ENCODE measurements at regions not wholly inside any gene's neighbourhood (a gene's known extent, or its start where the extent isn't known, plus 50 kb on each side); places are given as distances from the start of the nearest gene placed in this dataset.
"Not testable (repeated sequence)": the region's sequence is repeated elsewhere in the genome, so short reads cannot be mapped to it uniquely, and the experiment has no call there.

DNA sequence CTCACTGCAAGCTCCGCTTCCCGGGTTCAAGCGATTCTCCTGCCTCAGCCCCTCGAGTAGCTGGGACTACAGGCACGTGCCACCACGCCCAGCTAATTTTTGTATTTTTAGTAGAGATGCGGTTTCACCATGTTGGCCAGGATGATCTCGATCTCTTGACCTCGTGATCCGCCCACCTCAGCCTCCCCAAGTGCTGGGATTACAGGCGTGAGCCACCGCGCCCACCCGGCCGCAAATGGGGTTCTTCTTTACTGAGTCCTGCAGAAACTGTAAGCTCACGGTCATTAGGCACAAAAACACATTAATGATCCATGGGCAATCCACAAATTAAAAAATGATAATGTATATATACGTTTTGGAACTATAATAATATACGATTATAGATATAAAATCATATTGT is 447.6 kb downstream of the DSC3 start:
- TF ChIP-seq, protein P1, sequence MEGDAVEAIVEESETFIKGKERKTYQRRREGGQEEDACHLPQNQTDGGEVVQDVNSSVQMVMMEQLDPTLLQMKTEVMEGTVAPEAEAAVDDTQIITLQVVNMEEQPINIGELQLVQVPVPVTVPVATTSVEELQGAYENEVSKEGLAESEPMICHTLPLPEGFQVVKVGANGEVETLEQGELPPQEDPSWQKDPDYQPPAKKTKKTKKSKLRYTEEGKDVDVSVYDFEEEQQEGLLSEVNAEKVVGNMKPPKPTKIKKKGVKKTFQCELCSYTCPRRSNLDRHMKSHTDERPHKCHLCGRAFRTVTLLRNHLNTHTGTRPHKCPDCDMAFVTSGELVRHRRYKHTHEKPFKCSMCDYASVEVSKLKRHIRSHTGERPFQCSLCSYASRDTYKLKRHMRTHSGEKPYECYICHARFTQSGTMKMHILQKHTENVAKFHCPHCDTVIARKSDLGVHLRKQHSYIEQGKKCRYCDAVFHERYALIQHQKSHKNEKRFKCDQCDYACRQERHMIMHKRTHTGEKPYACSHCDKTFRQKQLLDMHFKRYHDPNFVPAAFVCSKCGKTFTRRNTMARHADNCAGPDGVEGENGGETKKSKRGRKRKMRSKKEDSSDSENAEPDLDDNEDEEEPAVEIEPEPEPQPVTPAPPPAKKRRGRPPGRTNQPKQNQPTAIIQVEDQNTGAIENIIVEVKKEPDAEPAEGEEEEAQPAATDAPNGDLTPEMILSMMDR (IDR thresholded peaks at IDR 0.05): not testable (repeated sequence)
- TF ChIP-seq POLR2A (IDR thresholded peaks at IDR 0.05): not testable (repeated sequence)
